Glutamatergic neuron (in vitro differentiated cells): ENCODE measurements at regions not wholly inside any gene's neighbourhood (a gene's known extent, or its start where the extent isn't known, plus 50 kb on each side); places are given as distances from the start of the nearest gene placed in this dataset.

ENCODE experiments used
- DNase-seq: peaks from one replicate; pipeline ENCODE4 v3.0.0; 2022
- H3K27ac Mint-ChIP-seq: one replicate; pipeline ENCODE4 v1.8.0; 2020; ENCODE audit warnings: mild to moderate bottlenecking, mixed read lengths, inconsistent platforms; ENCODE audit not compliant: unreplicated experiment
- H3K27me3 Mint-ChIP-seq: one replicate; pipeline ENCODE4 v1.8.0; 2020; ENCODE audit warnings: mild to moderate bottlenecking, moderate library complexity, mixed read lengths, inconsistent platforms; ENCODE audit not compliant: unreplicated experiment
- H3K36me3 Mint-ChIP-seq: one replicate; pipeline ENCODE4 v1.8.0; 2020; ENCODE audit warnings: mild to moderate bottlenecking, mixed read lengths, inconsistent platforms; ENCODE audit not compliant: unreplicated experiment
- H3K4me1 Mint-ChIP-seq: one replicate; pipeline ENCODE4 v1.8.0; 2020; ENCODE audit warnings: mild to moderate bottlenecking, low read depth, mixed read lengths, inconsistent platforms; ENCODE audit not compliant: unreplicated experiment
- H3K4me3 Mint-ChIP-seq: one replicate; pipeline ENCODE4 v1.8.0; 2020; ENCODE audit warnings: mild to moderate bottlenecking, mixed read lengths, inconsistent platforms; ENCODE audit not compliant: unreplicated experiment
- H3K9me3 Mint-ChIP-seq: one replicate; pipeline ENCODE4 v1.8.0; 2020; ENCODE audit warnings: mild to moderate bottlenecking, moderate library complexity, mixed read lengths, inconsistent platforms; ENCODE audit not compliant: unreplicated experiment
- TF ChIP-seq, protein P1 (sequence below): fragments of 200-600 bp; sonication (generic); IDR thresholded peaks from one replicate; pipeline ENCODE4 v1.5.0; 2021; ENCODE audit not compliant: partially characterized antibody, unreplicated experiment

DNA sequence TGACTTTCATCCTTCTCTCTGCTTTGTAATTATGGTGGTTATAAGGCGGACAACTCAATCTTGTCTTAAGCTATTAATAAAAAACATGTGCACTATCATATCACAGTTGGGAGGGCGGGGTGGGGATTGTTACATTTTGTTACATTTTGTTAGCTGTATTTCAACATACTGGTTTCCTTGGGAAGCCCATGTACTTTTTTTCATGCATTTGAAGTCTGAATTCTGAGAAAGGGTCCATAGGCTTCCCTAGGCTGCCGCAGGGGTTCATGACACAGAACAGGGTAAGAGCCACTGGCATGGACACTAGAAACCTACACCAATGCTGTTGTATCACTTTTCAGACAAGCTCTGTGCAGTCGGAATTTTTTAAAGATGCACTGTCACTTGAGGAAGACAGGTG lies 178.8 kb downstream of the ETS2 start:
- Mint-ChIP-seq H3K4me3 (no peak overlapping the region), H3K9me3 (peaks cover 5% of the 10 kb centered on the region), H3K27ac (no peak overlapping the region), H3K27me3 (no peaks in the 10 kb centered on the region), H3K36me3 (no peaks in the 10 kb centered on the region), H3K4me1 (peaks cover 25% of the 10 kb centered on the region)
- TF ChIP-seq, protein P1, sequence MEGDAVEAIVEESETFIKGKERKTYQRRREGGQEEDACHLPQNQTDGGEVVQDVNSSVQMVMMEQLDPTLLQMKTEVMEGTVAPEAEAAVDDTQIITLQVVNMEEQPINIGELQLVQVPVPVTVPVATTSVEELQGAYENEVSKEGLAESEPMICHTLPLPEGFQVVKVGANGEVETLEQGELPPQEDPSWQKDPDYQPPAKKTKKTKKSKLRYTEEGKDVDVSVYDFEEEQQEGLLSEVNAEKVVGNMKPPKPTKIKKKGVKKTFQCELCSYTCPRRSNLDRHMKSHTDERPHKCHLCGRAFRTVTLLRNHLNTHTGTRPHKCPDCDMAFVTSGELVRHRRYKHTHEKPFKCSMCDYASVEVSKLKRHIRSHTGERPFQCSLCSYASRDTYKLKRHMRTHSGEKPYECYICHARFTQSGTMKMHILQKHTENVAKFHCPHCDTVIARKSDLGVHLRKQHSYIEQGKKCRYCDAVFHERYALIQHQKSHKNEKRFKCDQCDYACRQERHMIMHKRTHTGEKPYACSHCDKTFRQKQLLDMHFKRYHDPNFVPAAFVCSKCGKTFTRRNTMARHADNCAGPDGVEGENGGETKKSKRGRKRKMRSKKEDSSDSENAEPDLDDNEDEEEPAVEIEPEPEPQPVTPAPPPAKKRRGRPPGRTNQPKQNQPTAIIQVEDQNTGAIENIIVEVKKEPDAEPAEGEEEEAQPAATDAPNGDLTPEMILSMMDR: no peak
- no peak for DNase-seq

DNA sequence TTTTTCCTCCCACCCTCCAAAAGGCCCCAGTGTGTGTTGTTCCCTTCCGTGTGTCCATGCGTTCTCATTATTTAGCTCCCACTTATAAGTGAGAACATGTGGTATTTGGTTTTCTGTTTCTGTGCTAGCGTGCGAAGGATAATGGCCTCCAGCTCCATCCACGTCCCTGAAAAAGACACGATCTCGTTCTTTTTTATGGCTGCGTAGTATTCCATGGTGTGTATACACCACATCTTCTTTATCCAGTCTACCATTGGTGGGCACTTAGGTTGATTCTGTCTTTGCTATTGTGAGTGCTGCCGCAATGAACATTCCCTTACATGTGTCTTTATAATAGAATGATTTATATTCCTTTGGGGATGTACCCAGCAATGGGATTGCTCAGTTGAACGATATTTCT lies 177.8 kb downstream of the ETS2 start:
- Mint-ChIP-seq H3K27ac (no peak overlapping the region), H3K4me3 (no peak overlapping the region), H3K4me1 (peaks cover 18% of the 10 kb centered on the region)

DNA sequence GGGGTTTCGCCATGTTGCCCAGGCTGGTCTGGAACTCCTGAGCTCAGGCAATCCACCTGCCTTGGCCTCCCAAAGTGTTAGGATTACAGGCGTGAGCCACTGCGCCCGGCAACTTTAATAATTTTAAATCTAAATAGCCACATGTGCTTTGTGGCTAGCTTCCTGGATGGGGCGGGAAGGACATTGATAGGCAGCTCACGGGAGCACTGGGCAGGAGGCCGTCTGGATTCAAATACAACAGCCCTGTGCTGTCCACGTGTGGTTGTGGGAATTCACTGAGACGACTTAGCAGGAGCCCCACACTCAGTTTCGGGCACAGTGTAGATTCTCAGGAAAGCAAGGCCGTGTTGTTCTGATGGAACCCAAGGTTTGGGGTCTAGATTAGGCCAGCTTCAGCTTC lies 177.1 kb downstream of the ETS2 start:
- TF ChIP-seq, protein P1: no peak
- Mint-ChIP-seq H3K4me1 (peaks cover 11% of the 10 kb centered on the region), H3K27me3 (no peaks in the 10 kb centered on the region), H3K36me3 (no peaks in the 10 kb centered on the region), H3K4me3 (no peak overlapping the region), H3K9me3 (peaks cover 4% of the 10 kb centered on the region), H3K27ac (no peak overlapping the region)
- DNase-seq: no peak

More for the DNA sequence above, 177.8 kb downstream of the ETS2 start:
- no peak for DNase-seq
- Mint-ChIP-seq H3K9me3 (peaks cover 5% of the 10 kb centered on the region), H3K27me3 (no peaks in the 10 kb centered on the region), H3K36me3 (no peaks in the 10 kb centered on the region)
- TF ChIP-seq, protein P1: no peak

DNA sequence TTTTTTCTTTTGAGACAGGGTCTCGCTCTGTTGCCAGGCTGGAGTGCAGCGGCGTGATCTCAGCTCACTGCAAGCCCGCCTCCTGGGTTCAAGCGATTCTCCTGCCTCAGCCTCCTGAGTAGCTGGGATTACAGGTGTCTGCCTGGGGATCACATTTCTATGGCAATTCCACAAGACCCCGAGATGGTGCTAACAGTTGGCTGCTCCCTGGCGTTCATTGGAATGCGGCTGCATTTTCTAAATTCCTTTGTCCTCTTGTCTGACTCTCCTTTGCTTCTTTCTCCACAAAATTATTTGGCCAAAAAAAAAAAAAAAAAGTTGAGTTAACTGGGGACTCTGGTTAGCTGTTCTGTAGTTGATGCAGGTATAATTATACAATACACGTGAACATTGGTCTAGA lies 176.4 kb downstream of the ETS2 start:
- H3K4me3 Mint-ChIP-seq: no peak overlapping the region
- H3K27ac Mint-ChIP-seq: no peak overlapping the region
- DNase-seq: no peak
- no peaks in the 10 kb centered on the region for H3K27me3 Mint-ChIP-seq
- TF ChIP-seq, protein P1: no peak
- H3K9me3 Mint-ChIP-seq: peaks cover 4% of the 10 kb centered on the region
- H3K4me1 Mint-ChIP-seq: peaks cover 6% of the 10 kb centered on the region
- H3K36me3 Mint-ChIP-seq: no peaks in the 10 kb centered on the region

DNA sequence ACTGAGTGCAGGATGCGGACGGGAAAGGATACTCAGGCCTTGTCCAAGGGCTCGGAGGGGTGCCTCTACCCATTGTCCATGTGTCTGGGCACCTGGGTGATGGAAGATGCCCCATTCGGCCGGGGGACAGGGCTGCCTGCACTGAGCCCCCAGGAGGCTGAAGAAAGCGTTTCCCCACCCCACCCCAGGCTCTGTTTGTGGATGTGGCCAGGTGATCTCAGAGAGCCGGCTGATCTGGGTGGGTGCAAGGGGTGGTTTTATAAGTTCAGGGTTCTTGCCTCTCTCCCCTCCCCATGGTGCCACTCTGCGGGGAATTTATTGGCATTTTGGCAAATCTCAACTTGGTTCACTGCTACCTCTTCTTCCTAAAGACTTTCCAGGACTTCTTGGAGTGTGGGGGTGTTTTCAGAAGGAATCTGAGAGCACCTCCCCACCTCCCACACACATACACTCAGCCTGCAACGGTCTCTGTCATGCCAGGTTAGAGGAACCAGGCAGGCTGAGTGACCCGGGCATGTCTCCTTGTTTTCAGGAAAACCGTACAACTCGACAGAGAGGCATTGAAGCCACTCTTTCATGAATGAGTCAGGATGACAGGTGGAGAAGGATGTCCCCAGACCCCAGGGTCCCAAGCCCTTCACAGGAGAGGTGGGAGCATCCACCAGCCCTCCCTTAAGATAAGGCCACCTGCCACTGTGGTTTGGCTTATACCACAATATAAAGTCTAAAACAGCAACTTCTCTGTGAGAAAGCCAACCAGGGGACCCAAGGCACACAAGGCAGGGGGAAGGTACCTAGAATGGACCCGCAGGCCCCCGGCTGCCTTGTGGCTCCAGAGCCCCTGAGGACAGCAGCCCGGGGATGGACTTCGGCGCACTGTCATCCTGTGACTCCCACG lies 174.9 kb downstream of the ETS2 start:
- H3K9me3 Mint-ChIP-seq: peaks cover 4% of the 10 kb centered on the region
- no peak overlapping the region for H3K27ac Mint-ChIP-seq
- peaks cover 3% of the 10 kb centered on the region for H3K4me1 Mint-ChIP-seq

More for the DNA sequence above, 174.9 kb downstream of the ETS2 start:
- DNase-seq: no peak
- Mint-ChIP-seq H3K36me3 (no peaks in the 10 kb centered on the region), H3K27me3 (peaks cover 2% of the 10 kb centered on the region), H3K4me3 (no peak overlapping the region)
- TF ChIP-seq, protein P1: no peak
